CD4-positive, alpha-beta T cell treated with Interleukin-1 beta for 1 hour (primary cell): ENCODE measurements at regions not wholly inside any gene's neighbourhood (a gene's known extent, or its start where the extent isn't known, plus 50 kb on each side); places are given as distances from the start of the nearest gene placed in this dataset.
"Not testable (repeated sequence)": the region's sequence is repeated elsewhere in the genome, so short reads cannot be mapped to it uniquely, and the experiment has no call there.

Experiments
- DNase-seq, 2 donors: peaks; one replicate each; pipeline ENCODE4 v3.0.0-alpha.2; 2020 to 2022

GRCh38 chrY:19042984-19043442, 269.5 kb upstream of the HSFY2 start:
- no peak for DNase-seq

DNA sequence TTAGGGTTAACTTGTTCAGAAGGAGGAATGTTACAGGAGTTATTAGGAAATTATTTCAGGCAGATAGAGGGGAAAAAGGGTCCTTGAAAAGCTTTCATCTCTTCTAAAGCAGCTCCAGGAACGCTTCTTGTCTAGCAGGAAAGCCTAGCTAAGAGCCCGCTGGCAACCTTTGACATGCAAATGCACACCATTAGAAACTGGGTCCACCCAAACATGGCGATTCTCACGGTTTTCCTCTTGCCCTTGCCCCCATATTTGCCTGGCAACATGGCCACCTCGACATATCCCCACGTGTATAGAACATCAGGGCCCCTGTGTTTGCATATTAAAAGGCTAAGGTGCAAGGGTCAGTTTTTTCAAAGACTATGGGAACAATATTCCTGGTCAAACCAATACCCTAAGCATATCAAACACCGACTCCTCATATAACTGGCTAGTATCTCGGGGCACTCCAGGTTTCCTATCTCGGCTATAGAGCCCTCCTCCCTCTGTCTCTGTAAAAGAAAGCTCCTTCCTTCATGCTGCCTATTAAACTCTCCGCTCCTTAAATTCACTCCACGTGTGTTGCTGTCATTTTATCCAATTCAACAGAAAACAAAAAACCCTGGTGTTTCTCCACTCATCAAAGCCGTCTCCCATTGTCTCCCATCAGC, 268.9 kb upstream of the HSFY2 start:
- DNase-seq, result no peak

GRCh38 chrY:19026631-19027030, 253.1 kb upstream of the HSFY2 start:
- DNase-seq, result no peak

DNA sequence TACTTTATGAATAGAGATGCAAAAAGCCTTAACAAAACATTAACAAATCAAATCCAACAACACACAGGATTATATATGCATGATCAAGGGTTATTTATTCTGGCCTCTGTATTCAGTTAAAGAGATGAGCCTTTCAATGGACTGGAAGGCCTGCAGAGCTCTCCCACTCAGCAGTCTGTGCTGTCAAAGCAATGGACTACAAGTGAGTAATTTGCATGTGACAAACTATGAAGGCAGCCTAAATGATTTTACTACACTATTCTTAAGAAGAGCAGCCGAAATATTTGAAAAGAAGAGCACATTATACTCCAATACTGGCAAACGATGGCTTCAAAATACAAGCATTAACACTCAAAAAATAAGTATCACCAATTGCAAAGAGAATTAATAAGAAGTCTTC, 250.4 kb upstream of the HSFY2 start:
- DNase-seq, result no peak

DNA sequence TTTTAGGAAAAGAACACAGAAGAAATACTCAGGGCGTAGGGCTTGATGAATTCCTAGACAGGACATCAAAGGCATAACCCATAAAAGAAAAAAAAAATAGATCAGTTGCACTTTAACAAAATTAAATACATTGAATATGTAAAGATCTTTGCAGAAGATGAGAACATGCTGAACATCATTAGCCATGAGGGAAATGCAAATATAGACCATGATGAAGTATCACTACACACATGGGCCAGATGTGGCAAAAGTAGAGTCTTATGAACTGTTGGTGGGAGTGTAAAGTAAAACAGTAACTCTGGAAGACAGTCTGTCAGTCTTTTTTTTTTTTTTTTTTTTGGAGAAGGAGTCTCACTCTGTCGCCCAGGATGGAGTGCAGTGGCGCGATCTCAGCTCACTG, 246.7 kb upstream of the HSFY2 start:
- no peak for DNase-seq

DNA sequence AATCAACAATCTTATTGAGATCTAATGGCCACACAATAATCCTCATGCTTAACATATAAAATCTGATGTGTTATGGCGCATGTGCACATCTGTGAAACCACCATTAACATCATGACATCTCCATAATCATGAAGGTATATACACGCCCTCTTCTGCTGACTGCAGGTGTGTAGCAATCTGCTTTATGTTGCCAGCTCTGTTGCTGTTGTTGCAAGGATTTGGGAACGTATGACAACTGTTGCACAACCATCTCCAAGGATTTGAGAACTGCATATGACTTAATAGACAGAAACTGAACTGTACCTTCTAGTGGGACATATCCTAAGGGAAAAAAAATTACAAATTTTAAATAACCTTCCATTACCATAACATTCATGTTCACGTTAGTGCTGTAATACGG, 243.5 kb upstream of the HSFY2 start:
- no peak for DNase-seq

DNA sequence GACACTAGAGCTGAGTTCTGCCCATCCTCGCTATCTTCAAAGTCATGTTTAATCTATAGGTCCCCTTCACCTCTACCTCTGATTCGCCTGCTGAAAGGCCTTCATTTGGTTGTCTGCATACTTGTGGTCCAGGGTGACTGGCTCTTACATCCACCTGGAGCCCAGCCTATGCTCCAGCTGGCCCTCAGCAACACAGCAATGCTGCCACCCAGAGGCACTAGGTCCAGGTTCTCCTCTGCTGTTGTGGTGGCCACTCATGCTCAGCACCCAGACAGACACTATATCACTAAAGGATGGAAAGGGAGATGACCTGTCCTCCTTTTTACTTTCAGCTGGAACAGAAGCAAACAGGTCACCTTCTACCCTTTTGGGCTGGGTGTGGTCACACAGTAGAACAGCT, 242.3 kb upstream of the HSFY2 start:
- no peak for DNase-seq

- no peak for DNase-seq
Observed at GRCh38 chrY:19015213-19015612, 241.7 kb upstream of the HSFY2 start.

DNA sequence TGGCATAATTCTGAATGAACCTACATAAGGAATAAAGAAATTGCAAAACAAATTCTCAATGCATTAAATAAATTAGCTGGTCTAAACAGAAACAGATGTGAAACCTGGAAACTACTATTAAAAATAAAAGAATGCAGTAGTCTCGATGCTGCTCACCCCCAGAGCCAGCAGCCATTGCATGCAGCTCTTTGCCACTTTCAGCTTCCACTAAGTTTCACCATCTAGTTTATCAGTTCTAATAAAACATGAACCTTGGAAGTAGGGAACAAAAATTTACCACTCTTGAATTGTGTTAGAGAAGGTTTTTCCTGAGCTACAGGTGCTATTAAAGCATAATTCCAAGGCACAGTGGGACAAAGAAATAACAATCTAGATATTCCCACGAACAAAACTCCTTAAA, 239.4 kb upstream of the HSFY2 start:
- no peak for DNase-seq

- DNase-seq, result no peak
Observed at GRCh38 chrY:19011605-19012090, 238.1 kb upstream of the HSFY2 start.

- DNase-seq, result no peak
Observed at GRCh38 chrY:19006234-19006633, 232.7 kb upstream of the HSFY2 start.

DNA sequence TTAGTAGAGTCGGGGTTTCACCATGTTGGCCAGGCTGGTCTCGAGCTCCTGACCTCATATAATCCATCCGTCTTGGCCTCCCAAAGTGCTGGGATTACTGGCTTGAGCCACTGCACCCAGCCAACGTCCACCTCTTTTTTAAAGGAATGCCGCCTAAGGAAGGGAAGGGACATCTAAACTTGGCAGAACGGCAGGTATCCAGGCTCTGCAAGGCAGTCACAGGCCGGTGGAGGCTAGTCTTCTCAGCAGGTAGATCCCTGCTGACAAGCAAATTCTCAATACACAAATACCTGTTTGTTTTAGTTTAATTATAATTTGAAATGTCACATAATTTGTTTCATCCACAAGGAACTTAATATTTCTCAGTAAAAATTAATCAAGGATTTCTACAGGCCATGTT, 232.0 kb upstream of the HSFY2 start:
- DNase-seq, result no peak

DNA sequence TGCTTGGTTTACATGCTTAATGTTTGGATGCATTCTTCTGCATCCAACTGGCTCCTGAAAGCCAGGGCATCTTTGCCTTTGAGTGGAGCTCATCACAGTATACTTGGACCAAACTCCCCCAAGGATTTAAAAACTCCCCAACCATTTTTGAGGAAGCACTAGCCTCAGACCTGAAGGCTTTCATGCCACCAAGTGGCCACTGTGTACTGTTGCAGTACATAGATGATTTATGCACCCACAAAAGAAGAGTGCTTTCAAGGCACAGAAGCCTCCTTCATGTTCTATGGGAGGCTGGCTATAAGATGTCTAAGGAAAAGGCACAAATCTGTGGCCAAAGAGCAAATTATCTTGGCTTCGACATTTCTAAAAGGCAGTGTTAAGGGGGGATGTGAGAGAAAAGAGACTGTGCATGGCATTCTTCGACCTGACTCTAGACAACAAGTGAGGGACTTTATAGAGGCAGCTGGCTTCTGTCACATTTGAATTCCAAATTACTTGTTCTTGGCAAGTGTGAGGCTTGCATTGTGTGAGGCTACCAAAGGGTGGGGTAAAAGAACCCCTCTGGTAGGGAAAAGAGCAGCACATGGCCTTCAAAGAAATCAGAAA, 224.2 kb upstream of the HSFY2 start:
- no peak for DNase-seq

DNA sequence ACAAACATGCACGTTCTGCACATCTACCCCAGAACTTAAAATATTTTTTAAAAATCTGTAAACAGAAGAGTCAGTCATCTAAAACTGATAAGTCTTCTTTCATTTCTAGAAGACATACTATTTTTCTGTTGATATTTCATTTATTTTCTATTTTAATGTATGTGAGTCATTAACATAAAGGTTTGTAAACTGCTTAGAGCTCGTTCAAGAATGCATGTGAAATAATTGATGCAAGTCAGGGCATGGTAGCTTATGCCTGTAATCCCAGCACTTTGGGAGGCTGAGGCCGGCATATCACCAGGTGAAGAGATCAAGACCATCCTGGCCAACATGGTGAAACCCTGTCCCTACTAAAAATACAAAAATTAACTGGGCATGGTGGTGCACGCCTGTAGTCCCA, 219.9 kb upstream of the HSFY2 start:
- DNase-seq, result no peak

DNA sequence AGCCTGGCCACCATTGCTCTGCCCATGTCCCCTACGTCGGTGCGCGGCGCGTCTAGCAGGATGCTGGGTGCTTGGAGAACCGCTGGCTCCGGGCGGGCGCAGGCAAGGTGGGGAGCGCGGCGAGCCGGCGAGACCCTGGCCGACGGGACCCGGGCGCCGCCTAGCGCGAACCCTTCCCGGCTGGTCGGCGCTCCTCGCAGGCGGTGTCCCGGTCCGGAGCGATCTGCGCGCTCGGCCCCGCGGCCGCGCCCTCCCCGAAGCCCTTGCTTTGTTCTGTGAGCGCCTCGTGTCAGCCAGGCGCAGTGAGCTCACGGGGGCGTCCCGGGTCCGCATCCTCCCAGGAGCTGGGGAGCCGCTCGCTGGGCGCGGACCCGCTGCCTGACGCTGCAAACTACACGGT, 219.1 kb upstream of the HSFY2 start:
- not testable (repeated sequence) for DNase-seq

DNA sequence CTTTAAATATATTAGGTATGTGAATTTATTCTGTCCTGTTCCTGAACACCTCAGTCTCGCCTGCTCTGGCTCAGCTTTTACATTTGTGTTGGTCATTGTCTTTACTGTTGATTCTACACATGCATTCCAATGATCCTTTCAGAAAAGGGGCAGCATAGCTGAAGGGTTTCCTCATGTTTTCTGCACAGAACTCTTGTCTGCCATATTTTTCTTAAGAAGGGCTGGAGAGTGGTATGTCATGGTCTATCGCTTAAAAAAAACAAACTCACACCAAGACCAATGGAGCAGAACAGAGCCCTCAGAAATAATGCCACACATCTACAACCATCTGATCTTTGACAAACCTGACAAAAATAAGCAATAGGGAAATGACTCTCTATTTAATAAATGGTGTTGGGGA, 215.8 kb upstream of the HSFY2 start:
- no peak for DNase-seq

DNA sequence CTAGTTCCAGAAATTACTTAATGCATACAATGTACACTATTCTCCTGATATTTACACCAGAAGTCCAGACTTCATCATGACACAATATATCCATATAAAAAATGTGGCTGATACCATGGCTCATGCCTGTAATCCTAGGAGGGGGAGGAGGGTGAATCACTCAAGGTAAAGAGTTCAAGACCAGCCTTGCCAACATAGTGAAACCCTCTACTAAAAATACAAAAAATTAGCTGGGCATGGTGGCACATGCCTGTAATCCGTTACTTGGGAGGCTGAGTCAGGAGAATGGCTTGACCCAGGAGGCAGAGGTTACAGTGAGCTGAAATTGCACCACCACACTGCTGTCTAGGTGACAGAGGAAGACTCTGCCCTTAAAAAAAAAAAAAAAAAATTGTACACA, 192.5 kb upstream of the HSFY2 start:
- DNase-seq, result no peak

- no peak for DNase-seq
Observed at GRCh38 chrY:18958846-18959245, 185.3 kb upstream of the HSFY2 start.

- DNase-seq, result no peak
Observed at GRCh38 chrY:18951657-18952435, 178.3 kb upstream of the HSFY2 start.

DNA sequence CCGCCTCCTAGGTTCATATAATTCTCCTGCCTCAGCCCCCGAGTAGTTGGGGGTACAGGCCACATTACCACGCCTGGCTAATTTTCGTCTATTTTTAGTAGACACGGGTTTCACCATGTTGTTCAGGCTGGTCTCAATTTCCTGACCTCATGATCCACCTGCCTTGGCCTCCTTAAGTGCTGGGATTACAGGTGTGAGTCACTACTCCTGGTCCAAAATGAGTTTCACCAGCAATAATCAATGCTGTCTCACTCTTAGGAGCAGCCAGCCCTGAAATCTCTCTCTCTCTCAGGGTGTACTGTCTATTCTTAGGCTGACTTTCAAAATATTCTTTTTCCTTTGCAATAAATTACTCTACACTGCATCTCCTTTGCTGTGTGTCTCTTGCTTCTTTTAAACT, 177.5 kb upstream of the HSFY2 start:
- DNase-seq, result no peak

- DNase-seq, result no peak
Observed at GRCh38 chrY:18936831-18937230, 163.3 kb upstream of the HSFY2 start.

DNA sequence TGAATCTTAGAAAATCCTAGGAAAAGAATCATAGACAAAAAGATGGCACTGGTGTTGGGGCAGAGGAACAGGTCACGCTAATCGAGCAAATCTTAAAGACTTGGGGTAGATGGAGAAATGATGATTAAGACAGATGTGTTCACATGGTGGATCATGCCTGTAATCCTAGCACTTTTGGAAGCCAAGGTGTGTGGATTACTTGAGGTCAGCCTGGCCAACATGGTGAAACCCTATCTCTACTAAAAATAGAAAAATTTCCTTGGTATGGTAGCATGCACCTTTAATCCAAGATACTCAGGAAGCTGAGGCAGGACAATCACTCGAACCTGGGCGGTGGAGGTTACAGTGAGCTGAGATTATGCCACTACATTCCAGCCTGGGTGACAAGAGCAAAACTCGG, 145.7 kb upstream of the HSFY2 start:
- DNase-seq, result no peak

DNA sequence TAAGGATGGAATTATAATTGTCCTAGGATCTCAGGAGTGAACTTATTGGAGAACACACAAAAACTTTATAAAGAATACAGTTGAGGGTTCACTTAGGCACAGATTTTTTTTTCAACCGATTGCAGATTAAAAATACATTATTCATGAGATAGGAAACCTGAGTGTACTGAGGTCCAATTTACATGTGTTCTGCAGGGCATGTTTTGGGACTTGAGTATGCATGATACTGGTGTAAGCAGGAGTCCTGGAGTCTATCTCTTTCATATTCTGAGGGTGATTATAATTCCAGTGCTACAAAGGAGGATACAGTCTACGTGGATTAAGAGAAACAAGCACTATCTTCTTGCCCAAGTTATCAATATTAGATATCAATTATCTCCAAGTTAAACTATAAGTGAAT, 139.3 kb upstream of the HSFY2 start:
- DNase-seq, result no peak

DNA sequence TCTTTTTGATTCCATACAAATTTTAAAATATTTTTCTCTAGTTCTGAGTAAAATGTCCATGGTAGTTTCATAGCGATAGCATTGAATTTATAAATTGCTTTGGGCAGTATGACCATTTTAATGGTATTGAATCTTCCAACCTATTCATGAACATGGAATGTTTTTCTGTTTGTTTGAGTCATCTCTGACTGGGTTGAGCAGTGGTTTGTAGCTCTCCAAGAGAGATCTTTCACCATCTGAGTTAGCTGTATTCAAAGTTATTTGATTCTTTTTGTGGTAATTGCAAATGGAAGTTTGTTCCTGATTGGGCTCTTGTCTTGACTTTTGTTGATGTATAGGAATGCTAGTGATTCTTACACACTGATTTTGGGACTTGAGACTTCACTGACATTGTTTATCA, 136.3 kb upstream of the HSFY2 start:
- no peak for DNase-seq
